Stomach (tissue), 4 donors: ENCODE measurements at regions not wholly inside any gene's neighbourhood (a gene's known extent, or its start where the extent isn't known, plus 50 kb on each side); places are given as distances from the start of the nearest gene placed in this dataset.

ENCODE experiments used
- CTCF ChIP-seq, 7 experiments: fragments of 450-650 bp in 4 of 7; fragments of 200-600 bp in 3 of 7; sonication (generic) in 3 of 7; IDR thresholded peaks; one replicate each; pipeline ENCODE4 v1.5.1; 2016 to 2019; ENCODE audit warnings: antibody characterized with exemption in 7 of 7, control low read depth in 2 of 7, mild to moderate bottlenecking in 1 of 7
- EP300 ChIP-seq: sonication (generic); formaldehyde crosslinking; IDR thresholded peaks from one replicate; pipeline ENCODE4 v1.6.1; 2017; ENCODE audit warnings: antibody characterized with exemption
- POLR2AphosphoS5 ChIP-seq, 3 donors: sonication (generic); formaldehyde crosslinking; IDR thresholded peaks; one replicate each; pipeline ENCODE4 v1.6.1; 2016; ENCODE audit warnings: antibody characterized with exemption in 3 of 3

GRCh38 chrX:43436517-43436916 lies 219.6 kb upstream of the MAOA start:
- TF ChIP-seq CTCF (IDR thresholded peaks at IDR 0.05) (no peak), EP300 (no peak), POLR2AphosphoS5 (IDR thresholded peaks at IDR 0.05) (no peak)
